WI38 (cell line): ENCODE measurements at regions not wholly inside any gene's neighbourhood (a gene's known extent, or its start where the extent isn't known, plus 50 kb on each side); places are given as distances from the start of the nearest gene placed in this dataset.
"Not testable (repeated sequence)": the region's sequence is repeated elsewhere in the genome, so short reads cannot be mapped to it uniquely, and the experiment has no call there.

Experiments
- H3K4me3 ChIP-seq: 2 replicates; pipeline ENCODE4 v1.5.1; 2011; ENCODE audit warnings: low read depth, mild to moderate bottlenecking, control low read depth, low read length
- CTCF ChIP-seq: IDR thresholded peaks from 2 replicates; pipeline ENCODE4 v1.5.1; 2012; ENCODE audit warnings: low read depth, mild to moderate bottlenecking, control low read depth, low read length

DNA sequence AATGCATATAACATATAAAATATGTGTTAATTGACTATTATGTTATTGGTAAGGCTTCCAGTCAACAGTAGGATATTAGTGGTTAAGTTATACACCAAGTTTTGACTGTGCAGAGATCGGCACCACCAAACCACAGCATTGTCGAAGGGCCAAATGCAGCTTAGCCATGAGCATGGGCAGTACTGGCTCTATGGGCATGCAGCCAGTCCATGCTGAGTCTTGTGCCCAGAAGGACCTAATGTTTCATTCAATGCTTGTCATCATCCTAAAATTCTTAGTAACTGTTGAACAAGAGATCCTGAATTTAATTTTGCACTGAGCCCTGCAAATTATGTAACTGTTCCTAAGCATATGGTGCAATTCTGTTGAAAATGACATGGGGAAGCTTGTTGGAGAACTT lies 233.4 kb upstream of the HS3ST3A1 start:
- TF ChIP-seq CTCF, result no peak
- H3K4me3 ChIP-seq, result no peak overlapping the region

DNA sequence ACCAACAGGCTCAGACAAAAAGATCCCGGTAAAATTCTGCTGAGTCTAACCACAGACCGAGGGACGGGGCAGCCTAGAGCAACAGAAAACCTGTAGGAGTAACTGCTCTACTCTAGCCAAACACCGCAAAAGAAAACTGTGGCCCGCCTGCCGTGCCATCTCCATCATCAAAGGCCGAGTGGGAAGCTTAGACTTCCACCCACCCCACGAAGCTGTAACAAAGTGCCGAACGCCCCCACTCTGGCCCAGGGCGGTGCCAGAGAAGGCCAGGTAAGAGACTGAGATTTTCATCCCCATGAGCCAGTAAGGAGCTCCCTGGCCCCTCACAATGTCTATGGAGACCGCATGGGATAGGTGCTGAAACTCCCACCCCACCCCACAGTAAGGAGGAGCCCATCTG lies 231.9 kb upstream of the COX10 start:
- no peak for TF ChIP-seq CTCF
- H3K4me3 ChIP-seq, result no peak overlapping the region

GRCh38 chr17:13840254-13840653 lies 229.1 kb upstream of the COX10 start:
- no peak overlapping the region for H3K4me3 ChIP-seq
- no peak for TF ChIP-seq CTCF

DNA sequence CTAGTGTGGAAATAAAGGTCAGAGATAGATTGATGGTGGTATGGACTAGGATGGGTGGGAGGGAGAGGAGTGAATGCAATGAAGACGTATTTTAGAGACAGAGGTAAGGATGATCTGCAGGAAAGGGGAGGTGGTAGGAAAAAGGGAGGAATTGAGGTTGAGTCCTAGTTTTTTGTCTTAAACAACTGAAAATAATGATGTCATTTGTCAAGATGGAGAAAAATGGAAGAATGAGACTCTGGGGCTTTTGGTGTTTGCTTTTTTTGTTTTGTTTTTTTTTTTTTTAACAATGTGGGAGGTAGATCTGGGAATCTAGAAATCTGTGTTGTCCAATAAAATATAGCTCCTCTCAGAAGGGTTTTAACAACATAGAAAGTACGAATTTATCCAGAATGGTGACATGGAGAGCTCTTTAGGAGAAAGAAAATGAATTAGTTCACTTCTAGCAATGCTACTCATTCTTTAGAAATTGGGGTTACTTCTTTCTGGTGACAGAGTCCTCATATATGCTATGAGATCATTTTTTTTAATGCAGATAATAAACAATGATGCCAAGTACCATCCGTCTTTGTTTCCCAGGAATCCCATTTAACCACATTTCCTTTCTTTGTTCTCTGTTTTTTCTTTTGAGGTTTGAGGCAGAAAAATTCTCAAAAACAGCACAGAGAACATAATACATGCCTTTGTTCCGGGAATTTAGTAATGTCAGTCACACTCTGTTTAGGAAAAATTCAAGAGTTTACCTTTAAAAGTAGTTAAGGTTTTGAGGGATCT lies 225.3 kb upstream of the COX10 start:
- no peak overlapping the region for H3K4me3 ChIP-seq
- TF ChIP-seq CTCF, result no peak

- H3K4me3 ChIP-seq, result no peak overlapping the region
- TF ChIP-seq CTCF, result no peak
Observed at GRCh38 chr17:13851889-13852288, 217.4 kb upstream of the COX10 start.

- H3K4me3 ChIP-seq, result not testable (repeated sequence)
Observed at GRCh38 chr17:13855730-13856129, 213.6 kb upstream of the COX10 start.

GRCh38 chr17:13862346-13862745 lies 207.0 kb upstream of the COX10 start:
- TF ChIP-seq CTCF, result no peak
- H3K4me3 ChIP-seq, result no peak overlapping the region

GRCh38 chr17:13863436-13863835 lies 205.9 kb upstream of the COX10 start:
- no peak for TF ChIP-seq CTCF
- H3K4me3 ChIP-seq, result no peak overlapping the region
